HUES64 (cell line): ENCODE measurements at regions not wholly inside any gene's neighbourhood (a gene's known extent, or its start where the extent isn't known, plus 50 kb on each side); places are given as distances from the start of the nearest gene placed in this dataset.

Source experiments
- H3K27ac ChIP-seq: 2 replicates; pipeline ENCODE4 v1.7.0; 2013; ENCODE audit warnings: low read depth, low read length, inconsistent platforms
- H3K27me3 ChIP-seq: 2 replicates; pipeline ENCODE4 v1.6.1; 2013; ENCODE audit warnings: mild to moderate bottlenecking, low read length; ENCODE audit not compliant: insufficient read depth
- H3K36me3 ChIP-seq: 2 replicates; pipeline ENCODE4 v1.6.1; 2013; ENCODE audit warnings: mild to moderate bottlenecking, low read length; ENCODE audit not compliant: insufficient read depth
- H3K4me1 ChIP-seq: 2 replicates; pipeline ENCODE4 v1.6.1; 2013; ENCODE audit warnings: mild to moderate bottlenecking, low read length, moderate library complexity; ENCODE audit not compliant: insufficient read depth
- H3K4me3 ChIP-seq: 2 replicates; pipeline ENCODE4 v1.5.1; 2013; ENCODE audit warnings: mild to moderate bottlenecking, low read length, moderate library complexity
- H3K9ac ChIP-seq: 2 replicates; pipeline ENCODE4 v1.6.1; 2013; ENCODE audit warnings: mild to moderate bottlenecking, low read depth, low read length
- H3K9me3 ChIP-seq: 2 replicates; pipeline ENCODE4 v1.6.1; 2013; ENCODE audit warnings: low read depth, low read length; ENCODE audit not compliant: insufficient read depth
- WGBS: fragments of 150-250, 120-280 bp; methylation state at CpG from one replicate; pipeline ENCODE4 v1.1.7; 2013; ENCODE audit warnings: missing lambda C conversion rate; 5-methylcytosine and 5-hydroxymethylcytosine counted together

- Histone ChIP-seq H3K9me3 (peaks cover 40% of the 10 kb centered on the region), H3K27ac (no peak overlapping the region), H3K9ac (no peak overlapping the region), H3K4me3 (no peak overlapping the region), H3K27me3 (no peaks in the 10 kb centered on the region), H3K4me1 (no peaks in the 10 kb centered on the region), H3K36me3 (no peaks in the 10 kb centered on the region)
- 96% methylated on average over 2 of the region's 2 CpGs for WGBS
Observed at GRCh38 chr13:90547272-90547790, 800.2 kb upstream of the MIR17HG start.

- Histone ChIP-seq H3K27ac (no peak overlapping the region), H3K4me1 (no peaks in the 10 kb centered on the region), H3K9me3 (peaks cover 26% of the 10 kb centered on the region), H3K9ac (no peak overlapping the region), H3K4me3 (no peak overlapping the region), H3K27me3 (no peaks in the 10 kb centered on the region), H3K36me3 (no peaks in the 10 kb centered on the region)
- 91% methylated on average over 3 of the region's 3 CpGs for WGBS
Observed at GRCh38 chr13:90551253-90551652, 796.2 kb upstream of the MIR17HG start.

- Histone ChIP-seq H3K27ac (no peak overlapping the region), H3K4me1 (no peaks in the 10 kb centered on the region)
Observed at GRCh38 chr13:90552702-90553101, 794.8 kb upstream of the MIR17HG start.

GRCh38 chr13:90553159-90553558 lies 794.3 kb upstream of the MIR17HG start:
- Histone ChIP-seq H3K4me1 (no peaks in the 10 kb centered on the region), H3K27ac (no peak overlapping the region), H3K36me3 (no peaks in the 10 kb centered on the region), H3K27me3 (no peaks in the 10 kb centered on the region), H3K4me3 (no peak overlapping the region), H3K9me3 (peaks cover 7% of the 10 kb centered on the region), H3K9ac (no peak overlapping the region)
- 97% methylated on average over 3 of the region's 3 CpGs for WGBS

More at GRCh38 chr13:90552702-90553101, 794.8 kb upstream of the MIR17HG start:
- H3K4me3 ChIP-seq, result no peak overlapping the region
- H3K9me3 ChIP-seq, result peaks cover 12% of the 10 kb centered on the region
- 97% methylated on average over 1 of the region's 2 CpGs for WGBS
- no peaks in the 10 kb centered on the region for H3K36me3 ChIP-seq
- no peak overlapping the region for H3K9ac ChIP-seq
- H3K27me3 ChIP-seq, result no peaks in the 10 kb centered on the region

GRCh38 chr13:90557626-90558025 lies 789.9 kb upstream of the MIR17HG start:
- Histone ChIP-seq H3K9me3 (no peaks in the 10 kb centered on the region), H3K4me3 (no peak overlapping the region), H3K9ac (no peak overlapping the region), H3K27ac (no peak overlapping the region), H3K36me3 (no peaks in the 10 kb centered on the region), H3K4me1 (no peaks in the 10 kb centered on the region), H3K27me3 (no peaks in the 10 kb centered on the region)
- WGBS, result 89% methylated on average over 2 of the region's 2 CpGs

- H3K36me3 ChIP-seq, result no peaks in the 10 kb centered on the region
- 93% methylated on average over 1 of the region's 1 CpG for WGBS
- no peaks in the 10 kb centered on the region for H3K9me3 ChIP-seq
- no peaks in the 10 kb centered on the region for H3K27me3 ChIP-seq
- H3K9ac ChIP-seq, result no peak overlapping the region
- no peaks in the 10 kb centered on the region for H3K4me1 ChIP-seq
- no peak overlapping the region for H3K27ac ChIP-seq
- H3K4me3 ChIP-seq, result no peak overlapping the region
Observed at GRCh38 chr13:90562443-90562842, 785.0 kb upstream of the MIR17HG start.

GRCh38 chr13:90564096-90564495 lies 783.4 kb upstream of the MIR17HG start:
- no peaks in the 10 kb centered on the region for H3K9me3 ChIP-seq
- H3K4me1 ChIP-seq, result no peaks in the 10 kb centered on the region
- 93% methylated on average over 7 of the region's 7 CpGs for WGBS
- no peaks in the 10 kb centered on the region for H3K36me3 ChIP-seq
- no peaks in the 10 kb centered on the region for H3K27me3 ChIP-seq
- no peak overlapping the region for H3K27ac ChIP-seq
- H3K4me3 ChIP-seq, result no peak overlapping the region
- no peak overlapping the region for H3K9ac ChIP-seq

GRCh38 chr13:90564566-90564965 lies 782.9 kb upstream of the MIR17HG start:
- Histone ChIP-seq H3K9me3 (no peaks in the 10 kb centered on the region), H3K36me3 (no peaks in the 10 kb centered on the region), H3K4me3 (no peak overlapping the region), H3K27me3 (no peaks in the 10 kb centered on the region), H3K27ac (no peak overlapping the region), H3K9ac (no peak overlapping the region), H3K4me1 (no peaks in the 10 kb centered on the region)
- 100% methylated on average over 1 of the region's 1 CpG for WGBS

- Histone ChIP-seq H3K9ac (no peak overlapping the region), H3K4me1 (no peaks in the 10 kb centered on the region), H3K4me3 (no peak overlapping the region), H3K27ac (no peak overlapping the region), H3K27me3 (no peaks in the 10 kb centered on the region), H3K36me3 (no peaks in the 10 kb centered on the region), H3K9me3 (no peaks in the 10 kb centered on the region)
- 92% methylated on average over 3 of the region's 3 CpGs for WGBS
Observed at GRCh38 chr13:90565985-90566713, 781.3 kb upstream of the MIR17HG start.

- no peak overlapping the region for H3K4me3 ChIP-seq
- no peaks in the 10 kb centered on the region for H3K27me3 ChIP-seq
- H3K9ac ChIP-seq, result no peak overlapping the region
- H3K9me3 ChIP-seq, result no peaks in the 10 kb centered on the region
- H3K36me3 ChIP-seq, result no peaks in the 10 kb centered on the region
- no peaks in the 10 kb centered on the region for H3K4me1 ChIP-seq
- no peak overlapping the region for H3K27ac ChIP-seq
Observed at GRCh38 chr13:90568165-90568564, 779.3 kb upstream of the MIR17HG start.

- WGBS, result 95% methylated on average over 5 of the region's 5 CpGs
- Histone ChIP-seq H3K9ac (no peak overlapping the region), H3K4me1 (no peaks in the 10 kb centered on the region)
Observed at GRCh38 chr13:90576067-90576466, 771.4 kb upstream of the MIR17HG start.

GRCh38 chr13:90577726-90578125 lies 769.8 kb upstream of the MIR17HG start:
- Histone ChIP-seq H3K9ac (no peak overlapping the region), H3K36me3 (no peaks in the 10 kb centered on the region), H3K4me1 (no peaks in the 10 kb centered on the region), H3K4me3 (no peak overlapping the region), H3K27ac (no peak overlapping the region), H3K27me3 (no peaks in the 10 kb centered on the region), H3K9me3 (no peaks in the 10 kb centered on the region)
- 93% methylated on average over 2 of the region's 2 CpGs for WGBS

More at GRCh38 chr13:90576067-90576466, 771.4 kb upstream of the MIR17HG start:
- no peak overlapping the region for H3K27ac ChIP-seq
- no peaks in the 10 kb centered on the region for H3K36me3 ChIP-seq
- H3K4me3 ChIP-seq, result no peak overlapping the region
- no peaks in the 10 kb centered on the region for H3K9me3 ChIP-seq
- no peaks in the 10 kb centered on the region for H3K27me3 ChIP-seq
